Astrocyte of the hippocampus (primary cell): ENCODE measurements at regions not wholly inside any gene's neighbourhood (a gene's known extent, or its start where the extent isn't known, plus 50 kb on each side); places are given as distances from the start of the nearest gene placed in this dataset.

Experiments
- DNase-seq: peaks from one replicate; pipeline ENCODE4 v3.0.0; 2011; ENCODE audit warnings: low read depth, low spot score

- no peak for DNase-seq
These were observed 139.2 kb downstream of the LINC00632 start for GRCh38 chrX:140848800-140849199.

- DNase-seq = no peak
These were observed 141.7 kb upstream of the SPANXB1 start for GRCh38 chrX:140860718-140861117.

- no peak for DNase-seq
These were observed 135.9 kb upstream of the SPANXB1 start for GRCh38 chrX:140866446-140866845.

- DNase-seq = no peak
These were observed 89.8 kb upstream of the SPANXB1 start for GRCh38 chrX:140912606-140913005.

- DNase-seq = no peak
These were observed 88.4 kb upstream of the SPANXB1 start for GRCh38 chrX:140913802-140914501.

- DNase-seq = no peak
These were observed 85.5 kb upstream of the SPANXB1 start for GRCh38 chrX:140916872-140917271.

GRCh38 chrX:140917354-140918115 is 84.9 kb upstream of the SPANXB1 start:
- DNase-seq = no peak

GRCh38 chrX:140918398-140919038 is 83.9 kb upstream of the SPANXB1 start:
- DNase-seq = peak; percentile 67

GRCh38 chrX:140920416-140920815 is 82.0 kb upstream of the SPANXB1 start:
- no peak for DNase-seq

- DNase-seq = no peak
These were observed 79.3 kb upstream of the SPANXB1 start for GRCh38 chrX:140923118-140923517.

- DNase-seq = no peak
These were observed 73.7 kb upstream of the SPANXB1 start for GRCh38 chrX:140928739-140929138.

- no peak for DNase-seq
These were observed 69.4 kb upstream of the SPANXB1 start for GRCh38 chrX:140933016-140933415.

- no peak for DNase-seq
These were observed 68.3 kb upstream of the SPANXB1 start for GRCh38 chrX:140933874-140934655.

- no peak for DNase-seq
These were observed 58.9 kb upstream of the SPANXB1 start for GRCh38 chrX:140943513-140943912.

- no peak for DNase-seq
These were observed 57.7 kb upstream of the SPANXB1 start for GRCh38 chrX:140944710-140945109.

GRCh38 chrX:140948827-140949226 is 53.6 kb upstream of the SPANXB1 start:
- no peak for DNase-seq

GRCh38 chrX:140949233-140949632 is 53.2 kb upstream of the SPANXB1 start:
- no peak for DNase-seq
